OCI-LY3 (cell line): ENCODE measurements at regions not wholly inside any gene's neighbourhood (a gene's known extent, or its start where the extent isn't known, plus 50 kb on each side); places are given as distances from the start of the nearest gene placed in this dataset.
A peak's percentile ranks its signal among the peaks of the same experiment; 100 is the strongest.
"Not testable (repeated sequence)": the region's sequence is repeated elsewhere in the genome, so short reads cannot be mapped to it uniquely, and the experiment has no call there.

Experiments used
- H2AFZ ChIP-seq: fragments of 200-600, 300-600 bp; shearing (Covaris generic); 2 replicates; pipeline ENCODE4 v1.6.0; 2014; ENCODE audit warnings: antibody characterized with exemption, low read depth, low read length
- H3K27ac ChIP-seq: fragments of 200-600, 300-600 bp; sonication (generic); 2 replicates; pipeline ENCODE4 v1.5.1; 2014; ENCODE audit warnings: mild to moderate bottlenecking, low read length, moderate library complexity, mixed read lengths
- H3K27me3 ChIP-seq: fragments of 200-600, 300-600 bp; sonication (generic); 2 replicates; pipeline ENCODE4 v1.6.1; 2014; ENCODE audit warnings: low read depth, low read length, mixed read lengths
- H3K36me3 ChIP-seq: fragments of 200-600, 300-600 bp; sonication (generic); replicated peaks from 2 replicates; pipeline ENCODE3; 2014; ENCODE audit warnings: low read depth, low read length, mixed read lengths
- H3K4me1 ChIP-seq: fragments of 300-600, 200-600 bp; sonication (generic); 2 replicates; pipeline ENCODE4 v1.6.1; 2014; ENCODE audit warnings: low read length, mixed read lengths
- H3K4me2 ChIP-seq: fragments of 200-600, 300-600 bp; sonication (generic); 2 replicates; pipeline ENCODE4 v1.6.1; 2014; ENCODE audit warnings: low read length, mixed read lengths
- H3K4me3 ChIP-seq: fragments of 300-600, 200-600 bp; sonication (generic); 2 replicates; pipeline ENCODE4 v1.5.1; 2014; ENCODE audit warnings: antibody characterized with exemption, mild to moderate bottlenecking, low read length, moderate library complexity
- H3K79me2 ChIP-seq: fragments of 300-600, 200-600 bp; shearing (Covaris generic); 2 replicates; pipeline ENCODE4 v1.6.1; 2014; ENCODE audit warnings: mild to moderate bottlenecking, low read length, mixed read lengths
- H3K9ac ChIP-seq: fragments of 300-600, 200-600 bp; shearing (Covaris generic); 2 replicates; pipeline ENCODE4 v1.6.0; 2014; ENCODE audit warnings: mild to moderate bottlenecking, low read length, moderate library complexity
- H3K9me3 ChIP-seq: fragments of 200-600, 300-600 bp; shearing (Covaris generic); 2 replicates; pipeline ENCODE4 v1.6.1; 2014; ENCODE audit warnings: low read length, mixed read lengths; ENCODE audit not compliant: insufficient read depth
- H4K20me1 ChIP-seq: fragments of 200-600, 300-600 bp; sonication (generic); 2 replicates; pipeline ENCODE4 v1.6.1; 2016; ENCODE audit warnings: low read length, mixed read lengths; ENCODE audit not compliant: insufficient read depth
- EZH2phosphoT487 ChIP-seq: fragments of 200-600 bp; shearing (Covaris generic); IDR thresholded peaks from 2 replicates; pipeline ENCODE4 v1.6.1; 2018; ENCODE audit warnings: antibody characterized with exemption, mixed run types, low read depth
- TF ChIP-seq, protein P1 (sequence below): fragments of 200-600, 300-600 bp; sonication (generic); IDR thresholded peaks from 2 replicates; pipeline ENCODE4 v1.5.1; 2014; ENCODE audit warnings: antibody characterized with exemption, low read length, low read depth

DNA sequence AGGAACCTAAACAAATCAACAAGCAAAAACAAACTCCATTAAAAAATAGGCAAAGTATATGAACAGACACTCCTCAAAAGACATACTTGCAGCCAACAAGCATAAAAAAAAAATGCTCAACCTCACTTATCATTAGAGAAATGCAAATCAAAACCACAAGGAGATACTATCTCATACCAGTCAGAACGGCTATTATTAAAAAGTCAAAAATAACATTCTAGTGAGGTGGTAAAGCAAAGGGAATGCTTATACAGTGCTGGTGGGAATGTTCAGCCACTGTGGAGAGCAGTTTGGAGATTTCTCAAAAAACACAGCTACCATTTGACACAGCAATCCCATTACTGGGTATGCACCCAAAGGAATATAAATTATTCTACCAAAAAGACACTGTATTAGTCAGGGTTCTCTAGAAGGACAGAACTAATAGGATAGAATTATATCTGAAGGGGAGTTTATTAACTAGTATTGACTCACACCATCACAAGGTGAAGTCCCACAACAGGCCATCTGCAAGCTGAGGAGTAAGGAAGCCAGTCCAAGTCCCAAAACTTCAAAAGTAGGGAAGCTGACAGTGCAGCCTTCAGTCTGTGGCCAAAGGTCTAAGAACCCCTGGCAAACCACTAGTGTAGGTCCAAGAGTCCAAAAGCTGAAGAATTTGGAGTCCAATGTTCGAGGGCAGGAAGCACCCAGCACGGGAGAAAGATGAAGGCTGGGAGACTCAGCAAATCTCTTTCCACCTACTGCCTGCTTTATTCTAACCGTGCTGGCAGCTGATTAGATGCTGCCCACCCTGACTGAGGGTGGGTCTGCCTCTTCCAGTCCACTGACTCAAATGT is 101.6 kb upstream of the KRAS start:
- Histone ChIP-seq H3K27ac (no peak overlapping the region), H3K4me3 (no peak overlapping the region), H3K79me2 (no peaks in the 10 kb centered on the region), H3K9ac (no peak overlapping the region), H4K20me1 (no peaks in the 10 kb centered on the region), H3K9me3 (no peaks in the 10 kb centered on the region), H3K27me3 (peaks cover 10% of the 10 kb centered on the region; the same call in 1 of the 2 replicates), H3K4me1 (peaks cover 20% of the 10 kb centered on the region), H2AFZ (no peak overlapping the region), H3K36me3 (no peaks in the 10 kb centered on the region), H3K4me2 (no peak overlapping the region)
- TF ChIP-seq EZH2phosphoT487 = no peak
- TF ChIP-seq, protein P1, sequence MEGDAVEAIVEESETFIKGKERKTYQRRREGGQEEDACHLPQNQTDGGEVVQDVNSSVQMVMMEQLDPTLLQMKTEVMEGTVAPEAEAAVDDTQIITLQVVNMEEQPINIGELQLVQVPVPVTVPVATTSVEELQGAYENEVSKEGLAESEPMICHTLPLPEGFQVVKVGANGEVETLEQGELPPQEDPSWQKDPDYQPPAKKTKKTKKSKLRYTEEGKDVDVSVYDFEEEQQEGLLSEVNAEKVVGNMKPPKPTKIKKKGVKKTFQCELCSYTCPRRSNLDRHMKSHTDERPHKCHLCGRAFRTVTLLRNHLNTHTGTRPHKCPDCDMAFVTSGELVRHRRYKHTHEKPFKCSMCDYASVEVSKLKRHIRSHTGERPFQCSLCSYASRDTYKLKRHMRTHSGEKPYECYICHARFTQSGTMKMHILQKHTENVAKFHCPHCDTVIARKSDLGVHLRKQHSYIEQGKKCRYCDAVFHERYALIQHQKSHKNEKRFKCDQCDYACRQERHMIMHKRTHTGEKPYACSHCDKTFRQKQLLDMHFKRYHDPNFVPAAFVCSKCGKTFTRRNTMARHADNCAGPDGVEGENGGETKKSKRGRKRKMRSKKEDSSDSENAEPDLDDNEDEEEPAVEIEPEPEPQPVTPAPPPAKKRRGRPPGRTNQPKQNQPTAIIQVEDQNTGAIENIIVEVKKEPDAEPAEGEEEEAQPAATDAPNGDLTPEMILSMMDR = no peak

DNA sequence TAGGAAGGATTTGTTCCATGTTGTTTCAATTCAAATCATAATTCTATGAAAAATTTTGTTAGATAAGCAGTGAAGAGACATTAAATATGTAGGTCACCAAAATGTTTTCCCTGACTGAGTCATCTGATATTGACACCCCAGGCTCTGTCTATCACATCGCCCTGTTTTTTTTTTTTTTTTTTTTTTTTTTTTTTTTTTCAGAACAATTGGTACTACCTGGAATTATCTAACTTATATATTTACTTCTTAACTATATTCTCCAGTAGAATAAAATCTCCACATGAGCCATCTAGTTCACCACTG is 97.8 kb upstream of the KRAS start:
- Histone ChIP-seq H3K9ac (no peak overlapping the region), H3K36me3 (no peaks in the 10 kb centered on the region), H3K4me2 (no peak overlapping the region), H3K9me3 (no peaks in the 10 kb centered on the region), H3K27me3 (0 out of 2 replicates have a peak, but pooled peaks cover 7% of the 10 kb centered on the region), H3K27ac (no peak overlapping the region), H3K4me1 (peaks cover 18% of the 10 kb centered on the region), H2AFZ (no peak overlapping the region), H4K20me1 (no peaks in the 10 kb centered on the region), H3K79me2 (no peaks in the 10 kb centered on the region), H3K4me3 (no peak overlapping the region)
- TF ChIP-seq, protein P1 = no peak
- TF ChIP-seq EZH2phosphoT487 = no peak

DNA sequence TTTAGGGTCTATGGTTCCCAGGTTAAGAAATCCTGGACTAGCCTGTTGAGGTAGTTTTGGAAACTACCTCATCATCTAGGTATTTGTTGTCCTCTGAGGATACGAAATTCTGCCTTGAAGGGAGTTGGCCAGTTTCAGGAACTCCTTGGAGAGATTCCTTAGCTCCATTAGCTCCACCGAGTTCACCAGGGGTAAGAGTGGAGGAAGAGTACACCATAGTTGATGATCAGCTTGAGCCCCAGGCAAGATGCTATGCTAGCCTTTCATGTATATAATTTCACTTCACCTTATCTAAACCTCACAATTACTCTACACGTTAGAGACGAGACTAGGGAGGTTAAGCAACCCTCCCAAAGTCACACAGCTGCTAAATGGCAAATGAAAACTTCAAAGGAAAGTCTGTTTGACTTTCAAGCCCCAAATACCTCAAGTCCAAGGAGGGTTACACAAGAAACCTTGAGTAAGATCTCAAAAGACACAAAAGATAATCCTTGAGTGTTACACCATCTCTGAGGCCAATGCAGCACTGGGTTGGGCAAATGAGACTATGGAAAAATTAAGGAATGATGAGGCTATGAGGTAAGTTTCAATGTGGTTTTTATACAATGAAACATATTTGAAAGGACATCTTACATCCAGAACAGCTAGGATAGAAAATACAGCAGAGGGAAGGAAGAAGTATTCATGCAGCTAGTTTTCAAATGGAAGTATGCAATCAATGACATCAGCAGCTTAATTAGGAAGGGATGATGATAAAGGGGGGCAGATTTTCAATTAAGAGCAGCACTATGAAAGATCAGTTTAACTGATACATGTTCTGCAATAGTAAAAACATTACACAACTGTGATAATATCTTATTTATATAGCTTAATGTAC is 97.2 kb upstream of the KRAS start:
- H3K9ac ChIP-seq = no peak overlapping the region
- H3K36me3 ChIP-seq = no peaks in the 10 kb centered on the region
- TF ChIP-seq, protein P1 = no peak
- no peak for TF ChIP-seq EZH2phosphoT487
- H4K20me1 ChIP-seq = no peaks in the 10 kb centered on the region
- H3K4me2 ChIP-seq = peak overlapping the region; percentile 2; the same call in 1 of the 2 replicates
- 0 out of 2 replicates have a peak, but pooled peaks cover 4% of the 10 kb centered on the region for H3K27me3 ChIP-seq
- no peak overlapping the region for H3K27ac ChIP-seq
- no peaks in the 10 kb centered on the region for H3K9me3 ChIP-seq
- no peaks in the 10 kb centered on the region for H3K79me2 ChIP-seq
- H3K4me3 ChIP-seq = no peak overlapping the region
- peak overlapping the region; percentile 53 for H2AFZ ChIP-seq
- H3K4me1 ChIP-seq = peaks cover 18% of the 10 kb centered on the region

DNA sequence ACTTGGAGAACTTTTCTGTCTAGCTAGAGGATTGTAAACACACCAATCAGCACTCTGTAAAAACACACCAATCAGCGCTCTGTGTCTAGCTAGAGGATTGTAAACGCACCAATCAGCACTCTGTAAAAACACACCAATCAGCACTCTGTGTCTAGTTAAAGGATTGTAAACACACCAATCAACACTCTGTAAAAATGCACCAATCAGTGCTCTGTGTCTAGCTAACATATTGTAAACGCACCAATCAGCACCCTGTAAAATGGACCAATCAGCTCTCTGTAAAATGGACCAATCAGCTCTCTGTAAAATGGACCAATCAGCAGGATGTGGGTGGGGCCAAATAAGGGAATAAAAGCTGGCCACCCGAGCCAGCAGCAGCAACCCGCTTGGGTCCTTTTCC is 91.1 kb upstream of the KRAS start:
- not testable (repeated sequence) for H3K27ac ChIP-seq, H3K9ac ChIP-seq, H3K4me1 ChIP-seq, H2AFZ ChIP-seq, H3K79me2 ChIP-seq, H3K36me3 ChIP-seq, H3K27me3 ChIP-seq, H3K4me3 ChIP-seq, H4K20me1 ChIP-seq, H3K4me2 ChIP-seq, H3K9me3 ChIP-seq
